ENCODE measurements at regions not wholly inside any gene's neighbourhood (a gene's known extent, or its start where the extent isn't known, plus 50 kb on each side); places are given as distances from the start of the nearest gene placed in this dataset.

- Histone ChIP-seq H3K4me3 (no peak overlapping the region), H3K9me3 (no peaks in the 10 kb centered on the region), H3K36me3 (replicated peaks in 1 of 2; ENCODE audit: insufficient read depth in 1 of 2, low read depth in 2 of 2) (no peaks in the 10 kb centered on the region), H3K4me1 (no peaks in the 10 kb centered on the region), H3K27me3 (no peaks in the 10 kb centered on the region), H3K27ac (no peak overlapping the region)
- DNase-seq: peak; percentile 13 to 33 (median 22)
- ATAC-seq: peak; percentile 45
- TF ChIP-seq POLR2A (IDR thresholded peaks at IDR 0.05) (no peak), CTCF (IDR thresholded peaks at IDR 0.05) (peak in 6 of 7 experiments; percentile 37 to 58 (median 44))
- 0% methylated on average over 11 to 13 of the region's 13 CpGs for WGBS, 2 donors
- intact Hi-C loops (cut with DNase I): no loop called here
Measured at GRCh38 chrX:3962511-3963311, 249.3 kb upstream of the PRKX start.

GRCh38 chrX:3960952-3961351 lies 247.5 kb upstream of the PRKX start:
- no peak for DNase-seq
- Histone ChIP-seq H3K27ac (no peak overlapping the region), H3K4me3 (no peak overlapping the region), H3K4me1 (no peaks in the 10 kb centered on the region), H3K9me3 (no peaks in the 10 kb centered on the region), H3K36me3 (replicated peaks in 1 of 2; ENCODE audit: insufficient read depth in 1 of 2, low read depth in 2 of 2) (no peaks in the 10 kb centered on the region), H3K27me3 (no peaks in the 10 kb centered on the region)
- ATAC-seq: no peak
- intact Hi-C loops (cut with DNase I): no loop called here
- TF ChIP-seq POLR2A (IDR thresholded peaks at IDR 0.05): no peak
- no peak for TF ChIP-seq CTCF (IDR thresholded peaks at IDR 0.05)

GRCh38 chrX:3951859-3952258 lies 238.4 kb upstream of the PRKX start:
- Histone ChIP-seq H3K36me3 (replicated peaks in 1 of 2; ENCODE audit: insufficient read depth in 1 of 2, low read depth in 2 of 2) (no peaks in the 10 kb centered on the region), H3K27me3 (no peaks in the 10 kb centered on the region), H3K27ac (no peak overlapping the region), H3K4me1 (no peaks in the 10 kb centered on the region), H3K9me3 (no peaks in the 10 kb centered on the region), H3K4me3 (no peak overlapping the region)
- TF ChIP-seq POLR2A (IDR thresholded peaks at IDR 0.05) (no peak), CTCF (IDR thresholded peaks at IDR 0.05) (no peak)
- ATAC-seq (no peak), DNase-seq (no peak)
- 75 to 78% methylated on average over 2 of the region's 2 CpGs for WGBS, 2 donors
- intact Hi-C loops (cut with DNase I): no loop called here

GRCh38 chrX:3950373-3950772 lies 236.9 kb upstream of the PRKX start:
- H3K27me3 ChIP-seq: no peaks in the 10 kb centered on the region
- intact Hi-C loops (cut with DNase I): no loop called here
- TF ChIP-seq POLR2A (IDR thresholded peaks at IDR 0.05) (no peak), CTCF (IDR thresholded peaks at IDR 0.05) (no peak)
- H3K27ac ChIP-seq: no peak overlapping the region
- no peaks in the 10 kb centered on the region for H3K9me3 ChIP-seq
- H3K4me3 ChIP-seq: no peak overlapping the region
- H3K36me3 ChIP-seq (replicated peaks in 1 of 2; ENCODE audit: insufficient read depth in 1 of 2, low read depth in 2 of 2): no peaks in the 10 kb centered on the region
- no peaks in the 10 kb centered on the region for H3K4me1 ChIP-seq
- 53 to 59% methylated on average over 3 of the region's 3 CpGs for WGBS, 2 donors
- DNase-seq (no peak), ATAC-seq (no peak)

- no peaks in the 10 kb centered on the region for H3K27me3 ChIP-seq
- no peak overlapping the region for H3K27ac ChIP-seq
- intact Hi-C loops (cut with DNase I): no loop called here
- DNase-seq: no peak
- TF ChIP-seq POLR2A (IDR thresholded peaks at IDR 0.05) (no peak), CTCF (IDR thresholded peaks at IDR 0.05) (no peak)
- 56 to 58% methylated on average over 3 of the region's 3 CpGs for WGBS, 2 donors
- ATAC-seq: no peak
- H3K36me3 ChIP-seq (replicated peaks in 1 of 2; ENCODE audit: insufficient read depth in 1 of 2, low read depth in 2 of 2): no peaks in the 10 kb centered on the region
- no peak overlapping the region for H3K4me3 ChIP-seq
- H3K9me3 ChIP-seq: no peaks in the 10 kb centered on the region
- H3K4me1 ChIP-seq: peaks cover 8% of the 10 kb centered on the region
Measured at GRCh38 chrX:3943965-3944364, 230.5 kb upstream of the PRKX start.
